Vagina (tissue), 2 donors: ENCODE measurements at regions not wholly inside any gene's neighbourhood (a gene's known extent, or its start where the extent isn't known, plus 50 kb on each side); places are given as distances from the start of the nearest gene placed in this dataset.
"Not testable (repeated sequence)": the region's sequence is repeated elsewhere in the genome, so short reads cannot be mapped to it uniquely, and the experiment has no call there.

Experiments
- DNase-seq, 2 donors: peaks; one replicate each; pipeline ENCODE4 v3.0.0-alpha.2; 2017; ENCODE audit errors: extremely low spot score in 2 of 2
- H3K27ac ChIP-seq: fragments of 200-600 bp; sonication (generic); one replicate; pipeline ENCODE4 v1.5.1; 2019
- H3K27me3 ChIP-seq: fragments of 200-600 bp; sonication (generic); one replicate; pipeline ENCODE4 v1.5.1; 2019
- H3K36me3 ChIP-seq, 2 donors: fragments of 200-600 bp; sonication (generic); one replicate each; pipeline ENCODE4 v1.5.1; 2017 to 2019
- H3K4me1 ChIP-seq: fragments of 200-600 bp; sonication (generic); one replicate; pipeline ENCODE4 v1.5.1; 2019
- H3K4me3 ChIP-seq, 2 donors: fragments of 200-600 bp; sonication (generic); 1 replicate in 1 of 2; 2 replicates in 1 of 2; pipeline ENCODE4 v1.5.1; 2016 to 2019
- H3K9me3 ChIP-seq: fragments of 200-600 bp; sonication (generic); one replicate; pipeline ENCODE4 v1.5.1; 2019
- POLR2A ChIP-seq, 2 donors: fragments of 450-650 bp; IDR thresholded peaks; one replicate each; pipeline ENCODE4 v1.6.1; 2017; ENCODE audit warnings: antibody characterized with exemption in 2 of 2, mild to moderate bottlenecking in 2 of 2, moderate library complexity in 2 of 2
- POLR2AphosphoS5 ChIP-seq, 2 donors: sonication (generic); formaldehyde crosslinking; IDR thresholded peaks; one replicate each; pipeline ENCODE4 v1.9.0; 2017; ENCODE audit warnings: antibody characterized with exemption in 2 of 2, mild to moderate bottlenecking in 2 of 2, low read depth in 1 of 2; ENCODE audit not compliant: insufficient read depth in 1 of 2
- intact Hi-C: fragments of 100-400 bp; cut with DNase I; formaldehyde crosslinking; loops from one replicate; pipeline ENCODE4 v1.15.1; 2023
- TF ChIP-seq, protein P1 (sequence below), 3 experiments: fragments of 450-650 bp in 2 of 3; fragments of 200-600 bp in 1 of 3; sonication (generic) in 1 of 3; IDR thresholded peaks; one replicate each; pipeline ENCODE4 v1.5.1; 2017 to 2019; ENCODE audit warnings: antibody characterized with exemption in 3 of 3, mild to moderate bottlenecking in 2 of 3, moderate library complexity in 2 of 3

DNA sequence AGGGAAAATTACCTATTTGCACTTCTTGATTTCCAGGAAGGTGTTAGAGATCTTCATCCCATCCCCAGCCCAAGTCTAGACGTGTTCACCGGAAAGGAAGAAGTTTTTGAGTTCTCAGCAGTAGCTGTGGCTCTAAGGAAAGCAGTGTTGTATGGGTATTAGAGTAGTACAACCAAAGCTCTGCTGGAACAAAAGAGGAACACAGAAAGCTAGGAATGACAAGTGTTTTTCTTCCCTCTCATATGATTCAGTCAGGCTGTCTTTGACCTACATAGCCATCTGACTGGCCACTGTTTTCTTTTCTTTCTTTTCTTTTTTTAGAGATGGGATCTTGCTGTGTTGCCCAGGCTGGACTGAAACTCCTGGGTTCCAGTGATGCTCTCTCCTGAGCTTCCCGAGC lies 82.7 kb upstream of the SLC39A10 start:
- Histone ChIP-seq H3K27me3 (no peaks in the 10 kb centered on the region), H3K27ac (no peak overlapping the region), H3K4me1 (no peaks in the 10 kb centered on the region), H3K4me3 (no peak overlapping the region), H3K36me3 (no peaks in the 10 kb centered on the region), H3K9me3 (no peaks in the 10 kb centered on the region)
- DNase-seq: no peak
- TF ChIP-seq POLR2A (IDR thresholded peaks at IDR 0.05) (no peak), POLR2AphosphoS5 (IDR thresholded peaks at IDR 0.05; ENCODE audit: insufficient read depth in 1 of 2, low read depth in 1 of 2) (no peak)
- TF ChIP-seq, protein P1, sequence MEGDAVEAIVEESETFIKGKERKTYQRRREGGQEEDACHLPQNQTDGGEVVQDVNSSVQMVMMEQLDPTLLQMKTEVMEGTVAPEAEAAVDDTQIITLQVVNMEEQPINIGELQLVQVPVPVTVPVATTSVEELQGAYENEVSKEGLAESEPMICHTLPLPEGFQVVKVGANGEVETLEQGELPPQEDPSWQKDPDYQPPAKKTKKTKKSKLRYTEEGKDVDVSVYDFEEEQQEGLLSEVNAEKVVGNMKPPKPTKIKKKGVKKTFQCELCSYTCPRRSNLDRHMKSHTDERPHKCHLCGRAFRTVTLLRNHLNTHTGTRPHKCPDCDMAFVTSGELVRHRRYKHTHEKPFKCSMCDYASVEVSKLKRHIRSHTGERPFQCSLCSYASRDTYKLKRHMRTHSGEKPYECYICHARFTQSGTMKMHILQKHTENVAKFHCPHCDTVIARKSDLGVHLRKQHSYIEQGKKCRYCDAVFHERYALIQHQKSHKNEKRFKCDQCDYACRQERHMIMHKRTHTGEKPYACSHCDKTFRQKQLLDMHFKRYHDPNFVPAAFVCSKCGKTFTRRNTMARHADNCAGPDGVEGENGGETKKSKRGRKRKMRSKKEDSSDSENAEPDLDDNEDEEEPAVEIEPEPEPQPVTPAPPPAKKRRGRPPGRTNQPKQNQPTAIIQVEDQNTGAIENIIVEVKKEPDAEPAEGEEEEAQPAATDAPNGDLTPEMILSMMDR (IDR thresholded peaks at IDR 0.05): no peak
- intact Hi-C loops: no loop called here

DNA sequence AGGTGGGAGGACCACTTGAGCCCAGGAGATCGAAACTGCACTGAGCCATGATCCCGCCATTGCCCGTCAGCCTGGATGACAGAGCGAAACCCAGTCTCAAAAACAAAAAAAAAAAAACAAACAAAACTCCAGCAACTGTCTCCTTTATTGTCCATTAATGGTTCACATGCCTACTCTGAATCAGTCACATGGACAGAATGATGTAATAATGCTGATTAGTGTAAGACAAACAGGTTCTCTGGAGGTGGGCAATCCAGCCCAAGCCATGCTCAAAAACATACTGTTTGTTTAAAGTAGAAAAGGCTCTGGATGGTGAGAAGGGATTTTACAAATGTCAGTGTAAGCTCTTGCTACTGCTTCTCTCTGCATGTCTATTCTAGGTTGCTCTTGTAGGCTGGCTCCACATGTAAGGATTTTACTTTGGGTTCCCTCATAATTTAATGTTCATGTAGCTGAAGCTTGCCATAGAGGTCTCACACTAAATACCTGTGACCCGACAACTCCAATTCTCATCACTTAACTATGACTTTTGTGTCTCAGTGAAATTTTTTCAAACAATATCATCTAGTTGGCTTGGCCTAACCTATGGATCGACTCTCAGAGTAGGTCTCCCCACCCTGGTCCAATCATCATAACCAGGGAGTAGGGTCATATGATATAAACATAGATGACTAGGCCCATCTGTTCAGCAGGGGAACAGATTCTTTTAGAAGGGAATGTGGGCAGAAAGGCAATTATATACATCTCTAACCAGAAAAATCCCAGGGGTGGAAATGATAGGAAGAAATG lies 83.9 kb upstream of the SLC39A10 start:
- Histone ChIP-seq H3K36me3 (no peaks in the 10 kb centered on the region), H3K9me3 (no peaks in the 10 kb centered on the region), H3K27ac (no peak overlapping the region), H3K4me3 (no peak overlapping the region), H3K4me1 (no peaks in the 10 kb centered on the region), H3K27me3 (no peaks in the 10 kb centered on the region)
- intact Hi-C loops: no loop called here
- TF ChIP-seq POLR2AphosphoS5 (IDR thresholded peaks at IDR 0.05; ENCODE audit: insufficient read depth in 1 of 2, low read depth in 1 of 2) (no peak), POLR2A (IDR thresholded peaks at IDR 0.05) (no peak)
- TF ChIP-seq, protein P1 (IDR thresholded peaks at IDR 0.05): no peak
- DNase-seq: no peak

DNA sequence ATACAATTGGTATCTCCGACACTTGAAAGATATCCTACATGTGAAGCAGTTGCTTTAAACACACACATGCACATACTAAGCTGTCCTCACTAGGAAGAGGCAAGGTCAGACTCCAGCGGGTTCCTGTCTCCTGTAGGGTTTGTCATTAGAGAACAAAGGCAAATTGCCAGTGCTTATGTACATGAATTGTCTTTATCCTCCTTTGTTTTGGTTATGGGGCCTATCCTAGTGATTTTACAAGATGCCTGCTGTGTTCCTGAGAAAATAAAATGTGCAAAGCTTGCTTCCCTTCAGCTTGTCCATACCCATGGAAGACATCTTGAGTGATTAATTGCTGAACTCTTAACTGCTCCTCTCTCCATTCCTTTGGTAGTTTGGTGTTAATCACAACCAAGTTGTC lies 86.7 kb upstream of the SLC39A10 start:
- Histone ChIP-seq H3K4me1 (no peaks in the 10 kb centered on the region), H3K27me3 (no peaks in the 10 kb centered on the region), H3K36me3 (no peaks in the 10 kb centered on the region), H3K9me3 (no peaks in the 10 kb centered on the region), H3K4me3 (no peak overlapping the region), H3K27ac (no peak overlapping the region)
- DNase-seq: no peak
- intact Hi-C loops: no loop called here
- TF ChIP-seq, protein P1 (IDR thresholded peaks at IDR 0.05): no peak
- TF ChIP-seq POLR2A (IDR thresholded peaks at IDR 0.05): no peak

DNA sequence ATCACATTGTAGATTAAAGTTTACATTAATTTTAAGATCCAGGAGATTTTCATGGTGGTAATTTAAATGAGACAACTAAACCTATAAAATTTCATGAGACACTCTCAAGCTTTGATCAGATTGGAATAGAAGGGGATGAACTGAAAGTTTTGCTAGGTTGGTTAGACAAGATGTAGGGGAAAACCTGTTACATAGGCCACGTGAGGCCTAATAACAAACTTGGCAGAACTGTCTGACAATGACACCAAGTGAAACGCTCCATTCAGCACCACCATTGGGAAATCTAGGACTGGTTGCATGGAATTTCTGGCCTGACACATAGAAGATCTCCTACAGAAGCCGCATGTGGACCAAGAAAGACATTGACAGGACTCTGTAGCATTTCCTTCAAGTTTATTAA lies 87.8 kb upstream of the SLC39A10 start:
- TF ChIP-seq, protein P1 (IDR thresholded peaks at IDR 0.05): no peak
- TF ChIP-seq POLR2A (IDR thresholded peaks at IDR 0.05) (no peak), POLR2AphosphoS5 (IDR thresholded peaks at IDR 0.05; ENCODE audit: insufficient read depth in 1 of 2, low read depth in 1 of 2) (no peak)
- no peaks in the 10 kb centered on the region for H3K27me3 ChIP-seq
- H3K36me3 ChIP-seq: no peaks in the 10 kb centered on the region
- intact Hi-C loops: no loop called here
- no peaks in the 10 kb centered on the region for H3K9me3 ChIP-seq
- H3K4me1 ChIP-seq: no peaks in the 10 kb centered on the region
- H3K4me3 ChIP-seq: no peak overlapping the region
- DNase-seq: no peak
- H3K27ac ChIP-seq: no peak overlapping the region

DNA sequence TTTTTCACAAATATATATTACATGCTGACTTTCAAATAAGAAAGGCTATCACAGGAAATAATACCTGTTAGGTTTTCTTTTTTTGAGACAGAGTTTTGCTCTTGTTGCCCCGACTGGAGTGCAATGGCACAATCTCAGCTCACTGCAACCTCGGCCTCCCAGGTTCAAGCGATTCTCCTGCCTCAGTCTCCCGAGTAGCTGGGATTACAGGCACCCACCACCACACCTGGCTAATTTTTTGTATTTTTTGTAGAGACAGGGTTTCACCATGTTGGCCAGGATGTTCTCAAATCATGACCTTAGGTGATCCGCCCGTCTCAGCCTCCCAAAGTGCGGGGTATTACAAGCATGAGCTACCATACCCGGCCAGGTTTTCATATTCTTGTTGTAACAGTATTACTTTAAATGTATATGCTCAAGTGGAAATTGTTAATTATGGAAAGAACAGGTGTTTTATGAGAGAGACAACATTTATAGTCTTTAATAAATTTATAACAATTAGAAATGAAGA lies 92.3 kb upstream of the SLC39A10 start:
- H3K27me3 ChIP-seq, H3K9me3 ChIP-seq, H3K36me3 ChIP-seq, H3K4me1 ChIP-seq, H3K27ac ChIP-seq, H3K4me3 ChIP-seq, intact Hi-C loops, DNase-seq: not testable (repeated sequence)
